ENCODE measurements at regions not wholly inside any gene's neighbourhood (a gene's known extent, or its start where the extent isn't known, plus 50 kb on each side); places are given as distances from the start of the nearest gene placed in this dataset.

DNA sequence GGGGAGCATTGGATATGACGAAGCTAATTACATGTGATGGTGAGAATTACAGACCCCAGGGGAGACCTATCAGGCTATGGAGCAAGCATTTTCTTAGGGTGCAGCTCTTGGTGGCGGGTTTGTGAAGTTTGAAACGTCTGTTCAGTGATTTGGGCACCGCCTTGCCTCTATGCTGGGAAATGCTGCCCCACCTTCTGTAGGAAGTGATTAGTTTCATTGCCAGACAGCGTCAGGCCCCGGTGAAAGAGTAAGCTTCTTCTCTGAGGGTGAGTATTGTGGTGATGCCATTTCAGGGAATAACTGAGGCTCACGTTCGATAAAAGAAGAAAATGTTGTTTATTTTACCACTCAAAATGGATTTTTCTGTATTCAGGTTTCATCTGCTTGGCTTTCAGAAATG, 186.2 kb upstream of the CDH2 start:
- TF ChIP-seq, protein P1, sequence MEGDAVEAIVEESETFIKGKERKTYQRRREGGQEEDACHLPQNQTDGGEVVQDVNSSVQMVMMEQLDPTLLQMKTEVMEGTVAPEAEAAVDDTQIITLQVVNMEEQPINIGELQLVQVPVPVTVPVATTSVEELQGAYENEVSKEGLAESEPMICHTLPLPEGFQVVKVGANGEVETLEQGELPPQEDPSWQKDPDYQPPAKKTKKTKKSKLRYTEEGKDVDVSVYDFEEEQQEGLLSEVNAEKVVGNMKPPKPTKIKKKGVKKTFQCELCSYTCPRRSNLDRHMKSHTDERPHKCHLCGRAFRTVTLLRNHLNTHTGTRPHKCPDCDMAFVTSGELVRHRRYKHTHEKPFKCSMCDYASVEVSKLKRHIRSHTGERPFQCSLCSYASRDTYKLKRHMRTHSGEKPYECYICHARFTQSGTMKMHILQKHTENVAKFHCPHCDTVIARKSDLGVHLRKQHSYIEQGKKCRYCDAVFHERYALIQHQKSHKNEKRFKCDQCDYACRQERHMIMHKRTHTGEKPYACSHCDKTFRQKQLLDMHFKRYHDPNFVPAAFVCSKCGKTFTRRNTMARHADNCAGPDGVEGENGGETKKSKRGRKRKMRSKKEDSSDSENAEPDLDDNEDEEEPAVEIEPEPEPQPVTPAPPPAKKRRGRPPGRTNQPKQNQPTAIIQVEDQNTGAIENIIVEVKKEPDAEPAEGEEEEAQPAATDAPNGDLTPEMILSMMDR (IDR thresholded peaks at IDR 0.05; ENCODE audit: borderline replicate concordance, insufficient read depth, low read depth, low read length), result no peak
- H3K4me3 ChIP-seq (ENCODE audit: low read depth, low read length), result no peak overlapping the region

DNA sequence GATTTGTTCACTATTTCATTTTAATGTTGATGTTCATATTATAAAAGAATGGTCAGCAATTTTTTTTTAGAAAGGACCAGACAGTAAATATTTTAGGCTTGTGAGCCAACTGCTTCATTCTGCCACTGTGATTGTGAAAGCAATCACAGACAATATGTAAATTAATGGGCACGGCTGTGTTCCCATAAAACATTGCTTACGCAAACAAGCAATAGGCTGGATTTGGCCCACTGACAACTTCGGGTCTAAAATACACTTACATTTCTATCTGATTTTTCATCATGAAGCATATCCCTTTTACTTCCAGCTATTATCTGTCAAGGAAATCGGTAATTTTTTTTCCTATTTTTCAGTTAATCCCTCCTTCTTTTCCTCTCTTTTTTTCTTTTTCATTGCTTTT, 182.2 kb upstream of the CDH2 start:
- TF ChIP-seq, protein P1 (IDR thresholded peaks at IDR 0.05; ENCODE audit: borderline replicate concordance, insufficient read depth, low read depth, low read length), result no peak
- H3K4me3 ChIP-seq (ENCODE audit: low read depth, low read length), result no peak overlapping the region

DNA sequence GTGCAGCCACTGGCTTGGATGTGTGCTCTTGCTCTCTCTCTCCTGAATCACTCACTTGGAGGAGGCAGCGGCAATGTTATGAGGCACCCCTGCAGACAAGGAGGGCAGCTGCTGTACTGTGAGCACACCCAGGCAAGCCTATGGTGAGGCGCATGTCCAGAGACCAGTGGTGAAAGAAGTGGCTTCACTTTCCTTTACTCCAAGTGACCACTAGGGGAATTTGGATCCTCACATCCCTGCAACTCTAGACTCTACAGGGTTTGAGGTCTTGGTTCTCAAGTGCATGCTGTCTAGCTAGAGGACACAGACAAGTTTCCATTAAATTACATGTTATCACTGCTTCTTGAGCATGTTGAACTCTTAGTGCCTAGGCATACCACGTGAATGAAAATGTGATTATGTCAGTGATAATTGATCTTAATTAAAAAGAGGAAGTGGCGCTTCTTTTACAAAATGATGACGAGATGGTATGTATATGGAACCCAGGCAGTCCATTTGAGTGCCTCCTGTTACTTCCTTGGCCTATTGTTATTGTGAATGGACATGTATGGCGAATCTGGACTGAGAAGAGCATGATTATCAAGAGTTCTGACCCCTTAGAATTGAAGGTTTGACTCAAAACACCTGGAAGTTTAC, 181.0 kb upstream of the CDH2 start:
- TF ChIP-seq, protein P1 (IDR thresholded peaks at IDR 0.05; ENCODE audit: borderline replicate concordance, insufficient read depth, low read depth, low read length), result peak; percentile 4; the same call in 1 of the 2 replicates
- no peak overlapping the region for H3K4me3 ChIP-seq (ENCODE audit: low read depth, low read length)

DNA sequence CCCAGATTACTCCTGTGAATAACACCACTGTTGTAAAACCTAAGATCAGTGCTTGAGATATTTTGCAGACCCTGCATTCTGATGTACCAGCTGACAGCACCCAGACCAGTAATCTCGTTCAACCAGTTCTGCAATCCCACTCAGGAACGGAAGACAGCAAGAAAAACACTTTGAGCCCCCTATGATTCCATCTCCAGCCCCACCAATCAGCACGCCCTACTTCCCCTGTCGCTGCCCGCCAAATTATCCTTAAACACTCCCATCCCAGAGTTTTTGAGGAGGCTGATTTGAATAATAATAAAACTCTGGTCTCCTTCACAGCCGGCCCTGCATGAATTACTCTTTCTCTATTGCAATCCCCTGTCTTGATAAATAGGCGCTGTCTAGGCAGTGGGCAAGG, 173.9 kb upstream of the CDH2 start:
- TF ChIP-seq, protein P1 (IDR thresholded peaks at IDR 0.05; ENCODE audit: borderline replicate concordance, insufficient read depth, low read depth, low read length), result no peak
- no peak overlapping the region for H3K4me3 ChIP-seq (ENCODE audit: low read depth, low read length)

DNA sequence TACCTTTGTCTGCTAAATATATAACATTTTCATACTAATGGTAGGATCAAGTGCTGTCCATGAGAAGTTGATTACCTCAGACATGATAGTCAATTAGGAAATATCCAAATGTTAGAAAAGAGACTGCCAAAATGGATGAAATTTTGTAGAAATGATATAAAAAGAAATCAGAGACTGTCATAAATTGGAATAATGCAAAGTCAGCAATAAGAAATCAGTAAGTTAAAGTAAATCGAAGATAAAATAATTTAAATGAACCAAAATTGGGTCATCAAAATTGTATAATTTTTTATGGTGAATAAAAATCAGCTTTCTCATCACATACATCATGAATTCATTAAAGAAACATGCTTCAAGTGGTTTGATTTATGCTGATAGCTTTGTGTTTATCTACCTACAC, 165.3 kb upstream of the CDH2 start:
- H3K4me3 ChIP-seq (ENCODE audit: low read depth, low read length), result no peak overlapping the region
- TF ChIP-seq, protein P1 (IDR thresholded peaks at IDR 0.05; ENCODE audit: borderline replicate concordance, insufficient read depth, low read depth, low read length), result no peak

DNA sequence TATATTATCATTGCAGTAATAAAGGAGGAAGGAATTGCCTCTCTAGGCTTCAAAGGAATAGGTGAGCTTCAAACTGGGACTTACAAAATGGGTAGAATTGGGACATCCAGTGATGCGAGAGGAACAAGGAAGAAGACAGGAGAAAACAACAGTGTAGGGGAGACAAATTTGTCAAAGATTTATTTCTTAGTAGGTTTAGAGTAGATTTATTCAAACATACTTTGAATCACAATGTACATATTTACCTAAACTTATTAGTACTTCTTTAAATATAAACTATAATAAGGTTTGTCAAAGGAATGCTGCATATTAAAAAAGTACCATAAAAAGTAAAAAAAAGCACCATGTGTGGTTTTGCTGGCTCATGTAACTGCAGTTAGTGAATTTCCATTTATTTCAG, 161.4 kb upstream of the CDH2 start:
- TF ChIP-seq, protein P1 (IDR thresholded peaks at IDR 0.05; ENCODE audit: borderline replicate concordance, insufficient read depth, low read depth, low read length), result no peak
- no peak overlapping the region for H3K4me3 ChIP-seq (ENCODE audit: low read depth, low read length)

DNA sequence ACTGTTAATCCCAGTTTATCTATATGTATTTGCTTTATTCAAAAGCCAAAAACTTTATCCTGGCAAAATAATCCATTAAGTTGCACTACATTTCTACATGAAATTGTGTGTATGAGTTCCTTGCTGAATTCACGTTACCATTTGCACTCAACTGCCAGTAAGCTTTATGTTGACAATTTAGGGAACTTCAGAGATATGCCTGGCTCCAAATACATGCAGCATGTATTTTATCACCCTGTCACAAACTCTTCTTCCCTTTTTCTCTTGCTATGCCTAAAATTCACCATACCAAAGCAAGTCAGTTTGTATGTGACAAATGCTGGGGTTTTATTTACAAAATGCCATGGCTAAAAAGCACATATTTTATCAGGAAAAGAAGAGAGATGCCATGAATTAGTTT, 157.6 kb upstream of the CDH2 start:
- H3K4me3 ChIP-seq (ENCODE audit: low read depth, low read length), result no peak overlapping the region
- TF ChIP-seq, protein P1 (IDR thresholded peaks at IDR 0.05; ENCODE audit: borderline replicate concordance, insufficient read depth, low read depth, low read length), result no peak

Data from GM12875 (cell line).